Neural progenitor cell (in vitro differentiated cells): ENCODE measurements at regions not wholly inside any gene's neighbourhood (a gene's known extent, or its start where the extent isn't known, plus 50 kb on each side); places are given as distances from the start of the nearest gene placed in this dataset.

Source experiments
- DNase-seq: peaks from one replicate; pipeline ENCODE4 v3.0.0-alpha.2; 2016; ENCODE audit warnings: low spot score
- H2AFZ ChIP-seq: fragments of 200-600 bp; sonication (generic); replicated peaks from 2 replicates; pipeline ENCODE4 v1.6.1; 2016; ENCODE audit warnings: antibody characterized with exemption
- H3F3A ChIP-seq: fragments of 200-600 bp; sonication (generic); 2 replicates; pipeline ENCODE4 v1.6.1; 2016; ENCODE audit warnings: antibody characterized with exemption, low read depth
- H3K27ac ChIP-seq: fragments of 200-600 bp; sonication (generic); 2 replicates; pipeline ENCODE4 v1.5.1; 2016; ENCODE audit warnings: mild to moderate bottlenecking
- H3K27me3 ChIP-seq: fragments of 200-600 bp; sonication (generic); 2 replicates; pipeline ENCODE4 v1.6.1; 2016; ENCODE audit warnings: mild to moderate bottlenecking, moderate library complexity
- H3K36me3 ChIP-seq: fragments of 200-600 bp; sonication (generic); 2 replicates; pipeline ENCODE4 v1.5.1; 2016
- H3K4me1 ChIP-seq: fragments of 200-600 bp; sonication (generic); 2 replicates; pipeline ENCODE4 v1.6.1; 2016; ENCODE audit warnings: mixed run types
- H3K4me2 ChIP-seq: fragments of 200-600 bp; sonication (generic); 2 replicates; pipeline ENCODE4 v1.6.1; 2016
- H3K4me3 ChIP-seq: fragments of 200-600 bp; sonication (generic); 2 replicates; pipeline ENCODE4 v1.5.1; 2016
- H3K79me2 ChIP-seq: fragments of 200-600 bp; sonication (generic); 2 replicates; pipeline ENCODE4 v1.6.1; 2016; ENCODE audit warnings: low read depth
- H3K9ac ChIP-seq: fragments of 200-600 bp; sonication (generic); 2 replicates; pipeline ENCODE4 v1.6.1; 2016
- H3K9me3 ChIP-seq: fragments of 200-600 bp; sonication (generic); 2 replicates; pipeline ENCODE4 v1.5.1; 2016; ENCODE audit warnings: low read depth
- H4K20me1 ChIP-seq: fragments of 200-600 bp; sonication (generic); 2 replicates; pipeline ENCODE4 v1.6.1; 2016; ENCODE audit warnings: low read depth
- H3K27ac Mint-ChIP-seq: 3 replicates; pipeline ENCODE4 v1.8.0; 2021; ENCODE audit warnings: mixed read lengths
- H3K27me3 Mint-ChIP-seq: 2 replicates; pipeline ENCODE4 v1.8.0; 2022; ENCODE audit warnings: low read depth, mild to moderate bottlenecking, inconsistent platforms, moderate library complexity, mixed read lengths; ENCODE audit not compliant: insufficient read depth
- H3K36me3 Mint-ChIP-seq: 3 replicates; pipeline ENCODE4 v1.8.0; 2021; ENCODE audit warnings: mixed read lengths
- H3K4me1 Mint-ChIP-seq: 3 replicates; pipeline ENCODE4 v1.8.0; 2021; ENCODE audit warnings: mixed read lengths
- H3K4me3 Mint-ChIP-seq: 3 replicates; pipeline ENCODE4 v1.8.0; 2021; ENCODE audit warnings: mild to moderate bottlenecking, moderate library complexity, mixed read lengths
- H3K9me3 Mint-ChIP-seq: 3 replicates; pipeline ENCODE4 v1.8.0; 2020; ENCODE audit warnings: mixed read lengths
- CTCF ChIP-seq: fragments of 200-600 bp; sonication (generic); IDR thresholded peaks from 2 replicates; pipeline ENCODE4 v1.5.1; 2017; ENCODE audit warnings: antibody characterized with exemption, mild to moderate bottlenecking
- EZH2 ChIP-seq: fragments of 200-600 bp; sonication (generic); IDR thresholded peaks from 2 replicates; pipeline ENCODE4 v1.6.1; 2017; ENCODE audit warnings: antibody characterized with exemption, mild to moderate bottlenecking, moderate library complexity
- EZH2phosphoT487 ChIP-seq: fragments of 200-600 bp; sonication (generic); IDR thresholded peaks from 2 replicates; pipeline ENCODE4 v1.6.1; 2017; ENCODE audit warnings: antibody characterized with exemption

- no peak overlapping the region for H3K9ac ChIP-seq
- no peak overlapping the region for H3K4me2 ChIP-seq
- Mint-ChIP-seq H3K27ac (peak overlapping the region; percentile 50), H3K36me3 (no peaks in the 10 kb centered on the region), H3K9me3 (peaks cover 3% of the 10 kb centered on the region), H3K4me3 (no peak overlapping the region), H3K27me3 (no peaks in the 10 kb centered on the region), H3K4me1 (no peaks in the 10 kb centered on the region)
- no peaks in the 10 kb centered on the region for H4K20me1 ChIP-seq
- no peaks in the 10 kb centered on the region for H3K27me3 ChIP-seq
- no peak for TF ChIP-seq EZH2
- no peak for TF ChIP-seq CTCF
- no peak for TF ChIP-seq EZH2phosphoT487
- H3F3A ChIP-seq, result no peaks in the 10 kb centered on the region
- H3K27ac ChIP-seq, result no peak overlapping the region
- H3K4me3 ChIP-seq, result no peak overlapping the region
- H3K4me1 ChIP-seq, result no peaks in the 10 kb centered on the region
- no peaks in the 10 kb centered on the region for H3K36me3 ChIP-seq
- H3K79me2 ChIP-seq, result no peaks in the 10 kb centered on the region
- H3K9me3 ChIP-seq, result no peaks in the 10 kb centered on the region
- DNase-seq, result no peak
- H2AFZ ChIP-seq, result no peak overlapping the region
Measured at GRCh38 chr10:112039823-112040222, 143.7 kb downstream of the GPAM start.

GRCh38 chr10:112040696-112041095, 142.9 kb downstream of the GPAM start:
- Mint-ChIP-seq H3K4me1 (no peaks in the 10 kb centered on the region), H3K36me3 (no peaks in the 10 kb centered on the region), H3K9me3 (peaks cover 3% of the 10 kb centered on the region), H3K27ac (no peak overlapping the region), H3K4me3 (no peak overlapping the region), H3K27me3 (no peaks in the 10 kb centered on the region)
- H2AFZ ChIP-seq, result no peak overlapping the region
- no peaks in the 10 kb centered on the region for H3K36me3 ChIP-seq
- no peak overlapping the region for H3K9ac ChIP-seq
- no peak overlapping the region for H3K4me3 ChIP-seq
- H3F3A ChIP-seq, result no peaks in the 10 kb centered on the region
- H4K20me1 ChIP-seq, result no peaks in the 10 kb centered on the region
- H3K27me3 ChIP-seq, result no peaks in the 10 kb centered on the region
- no peaks in the 10 kb centered on the region for H3K79me2 ChIP-seq
- TF ChIP-seq EZH2phosphoT487, result no peak
- TF ChIP-seq EZH2, result no peak
- no peak for TF ChIP-seq CTCF
- H3K9me3 ChIP-seq, result no peaks in the 10 kb centered on the region
- H3K4me2 ChIP-seq, result no peak overlapping the region
- DNase-seq, result no peak
- H3K27ac ChIP-seq, result no peak overlapping the region
- H3K4me1 ChIP-seq, result no peaks in the 10 kb centered on the region

GRCh38 chr10:112045938-112046337, 137.6 kb downstream of the GPAM start:
- no peak for DNase-seq
- H2AFZ ChIP-seq, result no peak overlapping the region
- H3K4me1 ChIP-seq, result no peaks in the 10 kb centered on the region

More at GRCh38 chr10:112045938-112046337, 137.6 kb downstream of the GPAM start:
- Histone ChIP-seq H3K27ac (no peak overlapping the region), H3K9ac (no peak overlapping the region), H3K4me3 (no peak overlapping the region), H3K36me3 (no peaks in the 10 kb centered on the region), H3K27me3 (no peaks in the 10 kb centered on the region), H3K79me2 (no peaks in the 10 kb centered on the region), H4K20me1 (no peaks in the 10 kb centered on the region), H3K9me3 (no peaks in the 10 kb centered on the region), H3F3A (no peaks in the 10 kb centered on the region), H3K4me2 (no peak overlapping the region)
- H3K4me3 Mint-ChIP-seq, result no peak overlapping the region
- H3K36me3 Mint-ChIP-seq, result no peaks in the 10 kb centered on the region
- H3K27me3 Mint-ChIP-seq, result peaks cover 6% of the 10 kb centered on the region
- H3K9me3 Mint-ChIP-seq, result peaks cover 3% of the 10 kb centered on the region
- no peaks in the 10 kb centered on the region for H3K4me1 Mint-ChIP-seq
- no peak overlapping the region for H3K27ac Mint-ChIP-seq
- no peak for TF ChIP-seq CTCF
- no peak for TF ChIP-seq EZH2
- no peak for TF ChIP-seq EZH2phosphoT487
